HG03558 (cell line): ENCODE measurements at regions not wholly inside any gene's neighbourhood (a gene's known extent, or its start where the extent isn't known, plus 50 kb on each side); places are given as distances from the start of the nearest gene placed in this dataset.

Experiments
- ATAC-seq: cut with Tn5 transposase; IDR thresholded peaks from one replicate; pipeline ENCODE4 v1.9.1; 2021; ENCODE audit warnings: moderate number of reproducible peaks; ENCODE audit not compliant: unreplicated experiment; ENCODE audit errors: extremely low read depth

DNA sequence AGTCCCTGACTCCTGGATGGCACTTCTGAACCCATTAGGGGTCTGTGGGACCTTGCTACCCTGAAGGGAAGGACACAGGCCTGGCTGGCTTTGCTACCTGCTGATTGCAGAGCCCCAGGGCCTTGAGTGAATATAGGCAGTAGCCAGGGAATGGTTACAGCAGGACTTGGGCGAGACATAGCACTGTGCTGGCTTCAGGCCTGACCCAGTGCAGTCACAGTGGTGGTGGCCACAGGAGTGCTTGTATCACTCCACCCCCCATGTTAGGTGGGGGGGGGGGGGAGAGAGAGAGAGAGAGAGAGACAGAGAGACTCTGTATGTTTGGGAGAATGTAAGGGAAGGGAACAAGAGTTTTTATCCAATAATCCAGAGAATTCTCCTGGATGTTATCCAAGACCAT, 439.3 kb upstream of the ZNF608 start:
- no peak for ATAC-seq

DNA sequence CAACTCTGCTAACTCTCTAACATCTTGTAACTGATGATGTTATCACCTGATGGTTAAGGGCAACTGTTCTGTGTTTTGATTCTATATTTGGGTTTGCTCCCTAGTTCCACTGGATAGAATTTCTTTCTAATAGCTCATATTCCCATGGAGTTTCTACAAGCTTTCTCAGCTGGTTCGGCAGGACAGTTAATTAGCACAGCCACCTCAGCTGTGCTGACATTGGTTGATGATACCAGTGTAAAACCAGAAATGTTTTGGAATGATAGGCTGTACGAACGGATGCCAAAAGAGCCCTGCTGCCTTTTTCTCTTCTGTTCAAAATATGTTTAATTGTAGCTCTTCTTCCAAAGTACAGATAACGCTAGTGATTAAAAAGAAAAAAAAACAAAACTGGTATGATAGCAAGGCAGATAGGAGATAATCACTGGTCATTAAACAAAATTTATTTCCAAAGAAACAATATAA, 440.5 kb upstream of the ZNF608 start:
- ATAC-seq = no peak

DNA sequence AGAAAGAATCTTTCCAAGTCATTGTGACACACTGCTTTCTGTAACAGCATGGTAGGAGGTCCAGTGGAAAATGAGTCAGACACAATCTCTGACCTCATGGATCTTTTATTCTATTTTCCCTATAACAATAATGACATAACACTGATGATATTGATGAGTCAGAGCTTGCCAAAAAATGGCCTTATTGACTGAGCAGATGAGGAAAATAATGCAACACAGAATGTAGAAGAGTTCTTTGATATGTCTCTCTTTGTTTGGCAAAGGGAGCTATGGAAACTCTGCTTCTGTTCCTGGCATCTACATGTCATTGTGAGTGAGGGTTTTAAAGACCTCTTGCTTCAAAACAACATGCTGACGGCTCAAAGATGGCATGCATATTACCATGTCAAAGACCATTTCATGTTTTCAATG, 443.1 kb upstream of the ZNF608 start:
- no peak for ATAC-seq

DNA sequence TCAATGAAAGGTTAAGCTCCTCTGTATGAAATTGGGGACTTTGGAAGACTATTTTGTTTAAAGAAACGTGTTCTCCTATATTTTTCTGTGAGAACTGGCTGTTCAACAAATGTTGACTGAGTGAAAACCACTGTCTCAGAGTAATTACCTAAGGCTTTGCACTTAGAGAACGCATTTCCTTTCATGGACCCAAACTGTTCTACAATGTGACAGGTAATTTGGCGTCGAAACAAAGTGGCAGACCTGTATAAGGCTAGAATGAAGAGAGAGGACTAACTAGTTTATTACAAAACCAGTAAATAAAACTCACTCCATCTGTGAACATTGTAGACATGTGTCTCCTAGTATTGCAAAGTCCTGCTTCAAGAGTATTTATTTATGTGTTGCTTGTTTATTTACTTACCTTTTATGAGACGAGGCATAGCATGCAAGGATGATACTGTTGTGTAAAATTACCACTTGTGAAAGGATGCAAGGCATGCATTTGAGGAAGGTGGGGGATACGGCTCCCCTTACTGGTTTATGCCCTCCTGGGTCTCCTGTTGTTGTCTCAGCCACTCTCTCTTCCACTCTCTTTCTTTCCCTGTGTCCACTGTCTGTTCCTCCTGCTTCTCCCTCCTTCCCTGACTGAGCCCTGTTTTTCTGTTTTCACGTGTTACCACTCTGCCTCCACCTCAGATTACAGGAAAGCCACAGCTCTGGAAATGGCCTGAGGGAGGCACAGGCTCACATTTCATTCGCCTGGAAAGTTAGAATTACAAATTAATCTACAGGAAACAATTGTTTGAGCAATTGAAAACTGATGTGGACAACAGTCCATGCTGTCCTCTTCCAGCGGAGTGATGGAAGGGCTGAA, 444.0 kb upstream of the ZNF608 start:
- no peak for ATAC-seq

DNA sequence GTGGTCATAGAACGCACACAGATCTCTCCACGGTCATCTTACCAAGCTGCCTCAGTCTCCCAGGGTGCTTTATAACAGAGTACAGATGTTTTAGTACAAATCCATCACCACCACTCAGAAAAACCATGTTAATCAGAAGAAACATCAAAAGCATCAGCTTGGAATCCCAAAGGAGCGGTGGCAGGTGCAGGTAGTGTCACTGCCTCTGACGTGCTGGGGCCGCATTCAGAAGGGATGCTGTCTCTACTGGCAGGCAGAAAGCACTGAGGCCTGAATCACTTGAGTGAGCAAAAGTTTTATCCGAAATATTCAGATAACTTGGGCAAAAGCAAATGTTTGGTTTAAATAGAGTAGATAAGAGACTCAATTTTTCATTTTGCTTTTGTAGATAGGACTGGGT, 448.4 kb upstream of the ZNF608 start:
- ATAC-seq = no peak

DNA sequence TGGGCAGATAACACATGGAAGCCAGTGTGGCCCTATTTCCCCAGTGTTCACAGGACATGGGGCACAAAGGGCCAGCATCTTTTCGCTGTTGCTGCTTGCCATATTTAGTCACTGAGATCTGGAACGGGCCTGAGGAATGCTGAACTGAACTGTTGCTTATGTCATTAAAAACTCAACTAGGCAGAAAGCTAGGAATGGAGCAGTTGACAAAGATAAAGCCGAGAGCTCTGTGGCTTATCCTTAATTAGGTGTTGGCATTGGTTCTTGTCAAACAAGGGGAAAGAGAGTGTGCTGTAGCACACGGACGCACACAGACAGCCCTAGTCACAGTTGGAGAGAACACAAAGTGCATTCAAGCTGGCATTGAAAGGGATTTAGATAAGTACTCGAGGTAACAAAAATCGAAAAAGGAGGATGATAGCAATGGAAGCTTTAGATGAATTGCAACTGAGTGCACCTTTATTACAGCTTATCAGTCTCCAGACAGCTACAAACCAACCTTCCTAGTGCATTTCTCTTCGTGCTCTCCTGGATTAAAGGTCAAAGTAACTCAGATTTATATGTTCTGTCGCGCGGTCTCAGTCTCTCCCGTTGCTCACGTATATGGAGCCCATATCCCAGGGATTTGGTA, 450.2 kb upstream of the ZNF608 start:
- no peak for ATAC-seq

DNA sequence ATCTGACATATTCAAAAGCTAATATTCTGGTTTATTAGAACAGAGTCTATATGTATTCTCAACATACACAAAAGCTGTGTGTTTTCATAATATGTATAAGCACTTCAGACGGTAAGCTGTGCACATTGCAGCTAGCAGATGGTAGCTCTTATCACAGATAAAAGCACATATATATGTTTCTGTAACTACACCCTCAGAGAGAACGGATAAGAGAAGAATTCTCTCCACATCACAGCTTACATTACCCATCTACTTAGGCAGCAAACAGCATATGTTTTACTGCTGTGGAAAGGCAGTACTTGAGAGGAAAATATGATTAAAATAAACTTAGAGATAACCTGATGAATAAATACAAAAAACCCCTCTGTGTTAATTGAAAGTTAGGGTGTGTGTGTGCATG, 450.9 kb upstream of the ZNF608 start:
- ATAC-seq = no peak

DNA sequence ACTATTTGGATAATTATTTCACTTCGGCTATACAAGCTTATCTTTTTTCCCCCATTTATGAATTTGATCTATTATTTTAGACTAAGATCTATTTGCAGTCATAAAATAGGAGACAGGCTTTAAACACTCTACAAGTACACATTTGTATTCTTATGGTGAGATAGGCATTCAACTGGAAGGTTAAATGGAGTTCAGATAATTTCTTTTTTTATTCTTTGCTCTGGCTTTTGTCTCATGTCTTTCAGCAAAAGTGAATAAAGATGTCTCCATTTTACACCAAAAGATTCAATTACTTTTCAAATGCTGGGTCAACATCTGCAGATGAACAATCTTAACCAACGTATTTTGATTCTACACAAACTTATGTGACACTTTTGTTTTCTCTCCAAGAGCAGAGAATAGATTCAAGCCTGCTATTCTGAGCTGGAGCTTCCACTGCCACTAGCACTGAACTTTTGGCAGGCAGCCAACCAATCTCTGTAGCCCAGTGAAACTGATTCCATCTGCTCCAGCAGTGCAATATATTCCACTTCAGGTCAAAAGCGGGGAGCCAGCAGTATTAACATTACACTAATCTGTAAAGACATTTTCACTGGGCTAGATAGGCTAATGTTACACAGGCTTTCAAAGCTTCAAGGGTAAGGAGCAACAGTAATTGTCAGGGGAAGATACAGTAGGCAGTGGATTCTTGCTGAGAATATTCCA, 452.0 kb upstream of the ZNF608 start:
- ATAC-seq = no peak

DNA sequence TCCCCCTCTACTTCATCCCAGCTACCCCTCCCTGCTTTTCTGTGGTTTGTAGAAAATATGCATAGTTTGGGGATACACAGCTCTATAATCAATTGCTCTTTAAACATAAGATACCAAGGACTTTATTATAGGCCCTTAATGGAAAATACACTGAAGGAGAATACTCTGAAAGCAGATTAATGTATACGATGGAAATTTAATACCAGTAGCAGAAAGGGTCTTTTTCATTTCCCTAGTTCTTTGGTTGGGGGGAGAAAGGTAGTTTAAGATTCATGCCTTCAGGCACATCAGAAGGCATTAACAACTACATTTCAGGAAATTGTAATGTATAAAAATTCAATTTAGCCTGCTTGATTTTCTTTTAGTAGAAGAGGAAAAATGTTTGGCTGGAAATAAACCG, 452.9 kb upstream of the ZNF608 start:
- no peak for ATAC-seq

DNA sequence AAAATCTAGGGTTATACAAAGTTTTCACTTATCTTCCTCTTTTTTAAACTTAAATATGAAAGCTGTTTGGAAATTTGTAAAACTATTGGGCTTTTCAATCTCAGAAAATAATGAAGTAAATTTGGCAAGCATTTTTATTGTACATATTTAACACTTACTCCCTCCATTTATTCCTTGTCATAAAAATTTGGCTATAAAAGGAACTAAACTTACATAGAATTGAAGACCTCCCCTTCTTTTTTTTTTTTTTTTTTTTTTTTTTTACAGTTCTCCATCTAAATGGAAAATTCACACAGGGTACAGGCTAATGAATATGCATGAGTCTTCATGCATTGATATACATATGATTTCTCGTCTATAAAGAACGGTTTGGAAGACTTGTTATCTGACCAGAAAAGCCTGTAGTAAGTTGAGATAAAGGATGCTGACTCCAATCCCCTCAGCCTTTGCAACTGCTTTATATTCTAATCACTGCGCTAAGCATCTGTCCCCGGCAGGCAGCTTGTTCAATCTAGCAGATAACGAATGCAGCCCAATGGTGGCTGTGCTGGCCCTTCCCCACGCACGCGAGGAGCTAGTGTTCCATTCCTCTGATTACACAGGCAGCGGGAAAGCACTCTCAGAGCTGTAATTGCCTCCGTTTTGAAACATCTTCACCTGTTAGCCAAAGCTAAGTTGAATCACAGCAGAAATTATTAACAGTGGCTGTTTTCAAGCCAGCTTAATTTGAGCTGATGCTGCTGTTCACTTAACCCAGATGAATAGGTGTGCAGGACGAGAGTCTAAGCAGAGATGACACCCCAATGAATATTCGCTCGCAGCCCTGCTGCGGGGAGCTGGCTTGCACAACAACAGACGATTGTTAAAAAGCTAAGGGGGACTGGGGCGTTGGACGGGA, 453.8 kb upstream of the ZNF608 start:
- ATAC-seq = no peak

DNA sequence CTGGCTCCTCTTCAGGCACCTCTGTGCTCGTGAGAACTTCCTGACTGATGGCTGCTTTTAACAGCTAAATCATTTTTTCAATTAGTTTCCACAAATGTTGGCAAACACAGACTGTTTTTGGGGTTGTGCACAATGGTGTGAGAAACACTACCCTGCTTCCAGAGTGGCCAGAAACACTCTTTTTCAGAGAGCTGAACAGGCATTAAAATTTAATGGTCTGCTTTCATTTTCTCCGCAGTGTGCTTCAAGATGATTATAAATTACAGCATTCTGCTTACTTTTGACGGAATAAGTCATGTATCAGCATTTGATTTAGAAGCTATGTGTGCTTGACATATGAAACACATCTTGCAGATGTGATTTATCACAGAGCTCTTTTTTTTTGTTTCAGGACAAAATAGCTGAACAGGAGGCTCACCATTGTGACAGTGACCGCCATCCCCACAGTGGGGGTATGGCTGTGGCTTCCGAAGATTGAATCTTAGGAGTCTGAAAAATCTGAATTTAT, 454.5 kb upstream of the ZNF608 start:
- no peak for ATAC-seq

DNA sequence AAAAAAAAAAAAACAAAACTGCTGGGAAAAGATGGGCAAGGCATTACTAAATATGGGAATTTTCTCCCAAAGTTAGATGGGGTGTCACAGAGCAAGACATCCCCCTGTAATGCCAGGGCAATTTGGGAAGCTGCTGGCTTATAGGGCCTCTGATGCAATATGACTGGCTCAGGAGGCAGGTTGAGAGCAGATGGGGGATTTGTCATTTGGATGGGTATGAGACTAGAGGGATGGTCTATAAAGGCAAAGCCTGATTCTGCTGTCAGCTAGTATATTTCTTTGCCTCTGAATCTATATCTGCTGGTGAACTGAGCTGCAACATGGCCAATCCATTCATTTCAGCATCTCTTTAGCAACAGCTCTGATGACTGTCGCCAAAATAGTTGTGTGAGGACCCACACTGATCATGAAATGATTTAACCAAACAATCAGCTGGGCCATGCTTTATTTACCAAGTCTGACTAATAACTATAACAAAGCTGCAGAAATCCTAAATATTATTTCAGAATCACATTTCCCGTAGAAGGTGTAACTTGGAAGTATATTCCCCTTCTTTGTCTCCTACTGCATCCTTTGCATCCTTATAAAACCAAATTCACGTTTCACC, 455.1 kb upstream of the ZNF608 start:
- no peak for ATAC-seq

DNA sequence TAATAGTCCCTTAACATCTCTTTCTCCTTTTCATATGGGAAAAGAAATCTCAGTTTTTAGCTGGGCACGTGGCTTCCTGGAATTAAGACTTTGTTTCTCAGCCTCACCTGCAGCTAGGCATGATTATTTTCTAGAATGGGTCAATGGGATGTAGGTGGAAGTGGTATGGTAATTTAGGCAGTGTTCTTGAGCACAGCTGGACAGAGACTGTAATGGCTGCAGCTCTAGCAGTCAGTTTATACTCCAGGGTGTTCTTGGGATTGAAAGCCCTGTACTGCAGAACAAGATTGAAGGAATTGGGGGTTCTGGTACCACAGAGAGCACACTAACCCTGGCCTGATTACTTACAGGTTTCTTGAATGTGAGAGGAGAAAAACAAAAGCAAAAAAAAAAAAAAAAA, 455.9 kb upstream of the ZNF608 start:
- ATAC-seq = no peak

DNA sequence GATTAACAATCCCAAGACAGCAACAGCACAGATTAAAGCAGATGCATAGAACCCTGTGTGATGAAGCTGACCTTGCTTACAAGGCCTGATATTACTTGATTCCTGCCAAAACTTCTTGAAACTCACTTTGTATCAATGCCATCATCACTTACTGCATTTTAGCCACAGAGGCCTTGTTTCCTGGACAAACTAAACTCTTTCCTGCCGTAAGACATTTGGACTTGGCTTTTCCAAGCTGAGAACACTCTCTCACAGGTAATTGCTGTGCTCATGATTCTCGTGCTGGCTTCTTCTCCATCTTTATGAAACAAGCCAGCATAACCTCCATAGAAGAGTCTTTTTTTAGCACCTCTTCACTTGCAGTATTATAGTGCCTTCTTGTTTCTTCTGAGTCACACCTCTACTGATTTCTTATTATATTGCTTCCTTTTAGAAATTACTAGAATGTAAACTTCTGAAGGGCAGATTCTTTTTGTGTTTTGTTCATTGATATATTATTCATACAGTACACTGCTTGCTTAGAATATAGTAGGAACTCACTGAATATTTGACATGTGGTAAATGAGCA, 456.5 kb upstream of the ZNF608 start:
- no peak for ATAC-seq

DNA sequence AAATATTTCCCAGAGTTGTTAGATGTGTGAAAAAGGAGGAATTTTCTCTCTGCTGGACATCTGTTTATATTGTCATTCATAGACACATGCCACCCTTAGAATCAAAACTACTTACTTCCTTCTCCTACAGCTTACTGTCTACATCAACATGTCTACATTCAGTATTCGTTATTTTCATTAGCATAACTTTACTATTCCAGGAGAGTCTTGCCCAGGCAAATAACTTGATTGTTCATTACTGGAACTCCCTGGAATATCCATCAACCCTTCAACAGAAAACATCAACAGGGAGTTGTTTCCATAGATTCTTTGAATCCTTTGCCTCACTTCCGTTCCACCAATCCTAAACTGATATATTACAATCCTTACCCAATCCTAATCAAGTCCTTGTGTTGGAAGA, 457.5 kb upstream of the ZNF608 start:
- no peak for ATAC-seq

DNA sequence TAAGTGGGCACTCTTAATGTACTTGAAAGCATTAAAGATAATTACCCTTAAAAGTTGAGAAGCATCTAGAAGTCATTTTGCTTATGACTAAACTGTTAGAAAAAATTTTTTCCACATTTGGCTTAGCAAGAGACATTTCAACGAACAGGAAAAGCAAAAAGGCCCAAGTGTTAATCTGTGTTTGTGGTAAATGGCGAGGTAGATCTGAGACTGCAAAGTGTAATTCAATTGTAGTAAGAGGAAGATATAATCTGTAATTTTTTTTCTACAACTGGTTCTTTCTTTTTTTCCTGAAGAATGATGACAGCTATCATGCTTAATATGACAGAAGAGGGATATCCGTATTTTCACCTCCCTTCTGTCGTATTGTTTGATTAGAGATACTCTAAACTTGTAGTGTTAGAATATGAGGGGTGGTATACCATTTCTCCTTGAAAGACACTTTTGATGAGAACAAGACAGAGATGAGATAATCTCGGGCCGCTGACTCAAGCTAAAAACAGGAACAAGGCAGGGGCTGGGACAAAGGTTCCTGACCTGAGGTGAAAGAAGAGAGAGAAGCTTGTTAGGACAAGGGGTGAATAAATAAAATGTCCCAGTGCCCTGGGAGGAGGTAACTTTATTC, 459.3 kb upstream of the ZNF608 start:
- no peak for ATAC-seq

DNA sequence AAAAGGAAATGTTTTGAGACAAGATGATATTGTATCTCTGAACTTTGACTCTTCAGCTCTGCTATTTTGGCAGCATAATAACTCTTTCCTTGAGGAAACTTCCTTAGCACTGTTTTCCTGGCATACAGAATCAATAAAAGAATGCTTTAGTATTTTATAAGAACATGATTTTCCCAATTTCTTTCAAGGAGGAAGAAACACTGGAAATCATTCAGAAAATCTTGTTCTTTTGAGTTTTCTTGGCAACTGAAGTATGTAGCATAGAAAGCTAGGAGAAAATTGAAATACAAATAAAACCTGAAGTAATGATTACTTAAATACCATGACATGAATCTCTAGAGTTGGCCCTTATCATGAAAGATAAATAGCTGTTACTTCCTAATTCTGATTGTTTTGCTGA, 461.4 kb upstream of the ZNF608 start:
- ATAC-seq = no peak

DNA sequence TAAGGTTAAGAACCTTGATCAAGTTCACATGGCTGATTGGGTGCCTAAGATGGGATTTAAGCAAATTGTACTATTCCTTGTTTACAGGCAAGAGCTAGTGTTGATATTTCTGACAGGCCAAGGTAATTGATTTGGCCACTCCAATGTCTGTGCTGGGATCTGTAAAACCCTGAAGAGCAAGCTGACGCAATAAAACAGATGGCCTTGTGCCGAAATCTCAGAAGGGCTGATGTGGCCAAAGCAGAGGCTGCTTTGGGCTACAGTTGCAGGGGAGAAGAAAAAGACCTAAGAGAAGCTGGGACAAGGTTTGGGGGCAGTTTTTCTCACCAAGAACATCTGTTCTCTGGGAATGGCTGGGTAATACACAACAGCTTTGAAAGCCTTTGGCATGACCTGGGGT, 463.2 kb upstream of the ZNF608 start:
- ATAC-seq = no peak
